ENCODE measurements at regions not wholly inside any gene's neighbourhood (a gene's known extent, or its start where the extent isn't known, plus 50 kb on each side); places are given as distances from the start of the nearest gene placed in this dataset.

DNA sequence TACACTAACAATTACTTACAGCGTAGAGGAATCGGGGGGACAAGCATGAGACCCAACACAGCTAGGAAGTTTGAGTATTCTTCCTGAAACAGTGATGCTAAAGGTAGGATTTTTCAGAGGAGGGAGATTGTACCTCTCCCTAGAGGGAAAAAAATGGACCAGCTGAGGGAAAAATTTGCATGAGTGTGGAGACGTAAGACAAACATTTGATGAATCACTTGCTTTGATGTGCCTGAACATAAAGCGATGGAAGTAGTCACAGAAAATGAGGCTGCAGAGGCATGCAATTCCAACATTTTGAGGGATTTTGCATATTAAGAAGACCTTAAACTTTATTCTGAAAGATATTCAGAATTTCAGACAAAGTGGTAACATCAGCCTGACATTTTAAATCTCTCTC is 102.2 kb downstream of the COL6A6 start:
- no peak for DNase-seq
- Mint-ChIP-seq H3K27me3 (peaks cover 13% of the 10 kb centered on the region), H3K9me3 (no peaks in the 10 kb centered on the region), H3K36me3 (no peaks in the 10 kb centered on the region), H3K4me1 (ENCODE audit: low read depth) (no peaks in the 10 kb centered on the region), H3K27ac (no peak overlapping the region), H3K4me3 (no peak overlapping the region)
- ChIA-PET POLR2A (no interaction called here), CTCF (no interaction called here)
- intact Hi-C loops (cut with micrococcal nuclease) = no loop called here

- intact Hi-C loops (cut with micrococcal nuclease) = no loop called here
- no peak overlapping the region for H3K4me3 Mint-ChIP-seq
These were observed 104.8 kb downstream of the COL6A6 start for GRCh38 chr3:130621824-130622223.

GRCh38 chr3:130626049-130626448 is 109.1 kb downstream of the COL6A6 start:
- no peak for DNase-seq
- ChIA-PET POLR2A (no interaction called here), CTCF (no interaction called here)
- no peak overlapping the region for H3K4me3 Mint-ChIP-seq
- no peaks in the 10 kb centered on the region for H3K4me1 Mint-ChIP-seq (ENCODE audit: low read depth)
- intact Hi-C loops (cut with micrococcal nuclease) = no loop called here
- no peak overlapping the region for H3K27ac Mint-ChIP-seq
- no peaks in the 10 kb centered on the region for H3K36me3 Mint-ChIP-seq
- peaks cover 7% of the 10 kb centered on the region for H3K27me3 Mint-ChIP-seq
- H3K9me3 Mint-ChIP-seq = no peaks in the 10 kb centered on the region

More at GRCh38 chr3:130621824-130622223, 104.8 kb downstream of the COL6A6 start:
- Mint-ChIP-seq H3K4me1 (ENCODE audit: low read depth) (no peaks in the 10 kb centered on the region), H3K36me3 (no peaks in the 10 kb centered on the region), H3K27me3 (peaks cover 6% of the 10 kb centered on the region), H3K9me3 (no peaks in the 10 kb centered on the region), H3K27ac (no peak overlapping the region)
- DNase-seq = no peak
- POLR2A ChIA-PET = no interaction called here
- CTCF ChIA-PET = no interaction called here

DNA sequence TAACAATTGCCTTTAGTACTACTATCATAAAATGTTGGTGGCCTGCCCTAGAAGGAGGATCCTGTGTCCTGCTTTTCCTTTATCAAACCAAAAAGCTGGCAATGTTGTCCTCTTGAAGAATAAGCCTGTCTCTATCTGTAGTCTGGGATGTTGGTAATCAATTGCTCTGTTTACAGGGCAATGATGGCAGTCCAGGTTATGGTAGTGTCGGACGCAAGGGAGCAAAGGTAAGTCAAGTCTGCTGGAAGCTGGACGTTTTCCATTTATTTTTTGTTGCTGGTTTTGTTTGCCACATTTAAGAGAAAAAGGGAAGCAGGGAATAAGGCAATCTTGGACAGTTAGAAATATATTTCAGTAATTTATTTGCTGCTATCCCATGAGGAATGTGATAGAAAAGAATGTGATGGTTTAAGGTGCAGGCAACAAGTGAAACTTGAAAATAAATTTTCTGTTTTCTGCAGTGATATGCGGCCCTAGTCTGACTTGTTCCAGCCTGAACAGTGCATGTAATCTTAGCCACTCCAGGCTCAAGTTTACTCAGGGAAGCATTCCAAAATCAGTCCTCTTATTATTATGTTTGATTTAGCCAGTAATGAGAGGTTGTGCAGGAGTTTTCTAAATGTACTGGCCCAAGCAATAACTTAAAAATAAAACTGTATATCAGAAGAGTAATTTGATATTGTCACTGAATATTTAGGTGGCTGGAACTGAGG is 110.3 kb downstream of the COL6A6 start:
- ChIA-PET POLR2A (no interaction called here), CTCF (no interaction called here)
- H3K4me1 Mint-ChIP-seq (ENCODE audit: low read depth) = no peaks in the 10 kb centered on the region
- H3K27ac Mint-ChIP-seq = no peak overlapping the region
- DNase-seq = no peak
- no peaks in the 10 kb centered on the region for H3K36me3 Mint-ChIP-seq
- intact Hi-C loops (cut with micrococcal nuclease) = no loop called here
- peaks cover 7% of the 10 kb centered on the region for H3K27me3 Mint-ChIP-seq
- H3K9me3 Mint-ChIP-seq = no peaks in the 10 kb centered on the region
- H3K4me3 Mint-ChIP-seq = no peak overlapping the region

DNA sequence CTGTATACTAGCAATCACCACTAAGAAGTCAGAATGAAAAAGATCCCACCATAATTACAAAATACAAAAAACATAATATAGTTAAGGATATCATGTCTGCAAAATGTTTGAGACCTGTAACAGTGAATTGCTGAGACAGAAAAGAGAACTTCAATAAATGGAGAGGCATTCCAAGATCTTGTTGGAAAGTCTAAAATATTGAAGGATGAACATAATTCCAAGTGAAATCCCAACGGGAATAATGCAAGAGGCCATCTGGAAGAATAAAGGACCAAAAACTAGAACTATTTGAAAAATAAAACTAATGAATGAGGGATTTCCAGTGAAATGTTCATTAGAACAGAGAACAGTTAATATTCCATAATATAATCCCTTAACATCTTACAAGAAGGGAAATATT is 110.9 kb downstream of the COL6A6 start:
- Mint-ChIP-seq H3K4me3 (no peak overlapping the region), H3K4me1 (ENCODE audit: low read depth) (no peaks in the 10 kb centered on the region), H3K27me3 (peaks cover 7% of the 10 kb centered on the region), H3K36me3 (no peaks in the 10 kb centered on the region), H3K9me3 (no peaks in the 10 kb centered on the region), H3K27ac (no peak overlapping the region)
- intact Hi-C loops (cut with micrococcal nuclease) = no loop called here
- no peak for DNase-seq
- ChIA-PET CTCF (no interaction called here), POLR2A (no interaction called here)
